Ovary (tissue), 3 donors: ENCODE measurements at regions not wholly inside any gene's neighbourhood (a gene's known extent, or its start where the extent isn't known, plus 50 kb on each side); places are given as distances from the start of the nearest gene placed in this dataset.

ENCODE experiments used
- EP300 ChIP-seq: sonication (generic); formaldehyde crosslinking; IDR thresholded peaks from one replicate; pipeline ENCODE4 v1.6.1; 2017; ENCODE audit warnings: antibody characterized with exemption
- POLR2A ChIP-seq: fragments of 450-650 bp; IDR thresholded peaks from one replicate; pipeline ENCODE4 v1.6.1; 2017; ENCODE audit warnings: antibody characterized with exemption, mild to moderate bottlenecking, moderate library complexity
- TF ChIP-seq, protein P1 (sequence below), 3 donors: fragments of 450-650 bp in 2 of 3; fragments of 200-600 bp in 1 of 3; IDR thresholded peaks; one replicate each; pipeline versions ENCODE4 v1.5.1 to v1.8.0; 2016 to 2022; ENCODE audit warnings: antibody characterized with exemption in 3 of 3, mild to moderate bottlenecking in 1 of 3
- donor health status: DM: no; HTN: no; CAD: no.

DNA sequence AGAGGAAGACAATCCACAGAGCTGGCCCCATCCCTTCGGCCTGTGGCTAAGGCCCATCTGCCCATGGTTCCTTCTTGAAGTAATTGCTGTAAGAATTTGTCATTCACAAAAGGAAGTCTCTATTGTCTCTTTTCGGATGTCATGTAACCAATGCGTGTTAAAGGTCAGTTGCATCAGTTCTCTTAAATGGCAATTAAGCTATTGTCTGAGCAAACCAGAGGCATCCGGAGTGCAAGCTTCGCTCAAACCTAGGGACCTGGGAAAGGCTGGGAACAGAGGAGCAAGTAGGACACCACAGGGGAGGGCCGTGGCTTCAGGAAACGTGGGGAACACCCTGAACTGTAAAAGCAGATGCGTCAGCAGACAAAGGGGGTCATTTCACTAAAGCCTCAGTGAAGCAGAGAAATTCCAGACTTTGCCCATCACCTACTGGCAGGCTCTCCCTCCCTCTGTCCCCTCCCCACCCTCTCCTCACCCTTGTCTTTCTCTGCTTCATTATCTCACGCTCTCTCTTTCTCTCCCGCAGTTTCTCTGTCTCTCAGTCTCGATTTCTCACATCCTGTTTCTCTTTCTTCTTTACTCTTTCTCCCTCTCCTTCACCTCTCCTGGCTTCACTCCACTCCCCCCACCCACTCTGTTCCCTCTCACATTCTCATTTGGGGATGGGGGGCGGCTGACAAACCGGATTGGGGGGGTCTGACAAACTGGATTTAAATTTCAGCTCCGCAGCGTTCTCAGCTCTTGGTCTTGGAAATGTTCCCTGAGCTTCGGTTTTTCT, 204.6 kb upstream of the TNP1 start:
- TF ChIP-seq POLR2A: no peak
- no peak for TF ChIP-seq EP300
- TF ChIP-seq, protein P1, sequence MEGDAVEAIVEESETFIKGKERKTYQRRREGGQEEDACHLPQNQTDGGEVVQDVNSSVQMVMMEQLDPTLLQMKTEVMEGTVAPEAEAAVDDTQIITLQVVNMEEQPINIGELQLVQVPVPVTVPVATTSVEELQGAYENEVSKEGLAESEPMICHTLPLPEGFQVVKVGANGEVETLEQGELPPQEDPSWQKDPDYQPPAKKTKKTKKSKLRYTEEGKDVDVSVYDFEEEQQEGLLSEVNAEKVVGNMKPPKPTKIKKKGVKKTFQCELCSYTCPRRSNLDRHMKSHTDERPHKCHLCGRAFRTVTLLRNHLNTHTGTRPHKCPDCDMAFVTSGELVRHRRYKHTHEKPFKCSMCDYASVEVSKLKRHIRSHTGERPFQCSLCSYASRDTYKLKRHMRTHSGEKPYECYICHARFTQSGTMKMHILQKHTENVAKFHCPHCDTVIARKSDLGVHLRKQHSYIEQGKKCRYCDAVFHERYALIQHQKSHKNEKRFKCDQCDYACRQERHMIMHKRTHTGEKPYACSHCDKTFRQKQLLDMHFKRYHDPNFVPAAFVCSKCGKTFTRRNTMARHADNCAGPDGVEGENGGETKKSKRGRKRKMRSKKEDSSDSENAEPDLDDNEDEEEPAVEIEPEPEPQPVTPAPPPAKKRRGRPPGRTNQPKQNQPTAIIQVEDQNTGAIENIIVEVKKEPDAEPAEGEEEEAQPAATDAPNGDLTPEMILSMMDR (IDR thresholded peaks at IDR 0.05): no peak
